Fibroblast of lung (primary cell): ENCODE measurements at regions not wholly inside any gene's neighbourhood (a gene's known extent, or its start where the extent isn't known, plus 50 kb on each side); places are given as distances from the start of the nearest gene placed in this dataset.

Experiments
- EZH2 ChIP-seq: IDR thresholded peaks from 2 replicates; pipeline ENCODE4 v1.5.1; 2012; ENCODE audit warnings: low read length, control low read depth, mild to moderate bottlenecking; ENCODE audit errors: missing control alignments
- TF ChIP-seq, protein P1 (sequence below), 2 donors: IDR thresholded peaks in 1 of 2; conservative IDR thresholded peaks in 1 of 2; 1 replicate in 1 of 2; 2 replicates in 1 of 2; pipeline ENCODE4 v1.5.1; 2011 to 2012; ENCODE audit warnings: low read length in 2 of 2, control low read depth in 1 of 2, inconsistent platforms in 1 of 2, low read depth in 1 of 2, mild to moderate bottlenecking in 1 of 2

DNA sequence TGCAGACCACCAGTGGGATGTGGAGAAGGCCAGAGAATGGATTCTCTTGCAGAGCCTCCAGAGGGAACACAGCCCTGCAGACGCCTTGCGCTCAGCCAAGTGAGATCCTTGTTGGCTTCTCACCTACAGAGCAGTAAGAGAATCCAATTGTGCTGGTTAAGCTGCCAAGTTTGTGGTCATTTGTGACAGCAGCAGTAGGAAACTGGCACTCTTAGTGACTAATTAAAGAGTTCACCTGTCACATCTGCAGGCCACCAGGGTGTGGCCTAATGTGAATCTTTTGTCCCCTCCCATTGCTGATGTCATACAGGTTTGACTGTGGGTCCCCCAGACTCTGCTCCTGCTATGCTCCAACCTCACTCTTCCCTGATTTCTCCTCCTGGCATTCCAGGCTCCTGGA is 235.9 kb downstream of the TFCP2L1 start:
- TF ChIP-seq, protein P1, sequence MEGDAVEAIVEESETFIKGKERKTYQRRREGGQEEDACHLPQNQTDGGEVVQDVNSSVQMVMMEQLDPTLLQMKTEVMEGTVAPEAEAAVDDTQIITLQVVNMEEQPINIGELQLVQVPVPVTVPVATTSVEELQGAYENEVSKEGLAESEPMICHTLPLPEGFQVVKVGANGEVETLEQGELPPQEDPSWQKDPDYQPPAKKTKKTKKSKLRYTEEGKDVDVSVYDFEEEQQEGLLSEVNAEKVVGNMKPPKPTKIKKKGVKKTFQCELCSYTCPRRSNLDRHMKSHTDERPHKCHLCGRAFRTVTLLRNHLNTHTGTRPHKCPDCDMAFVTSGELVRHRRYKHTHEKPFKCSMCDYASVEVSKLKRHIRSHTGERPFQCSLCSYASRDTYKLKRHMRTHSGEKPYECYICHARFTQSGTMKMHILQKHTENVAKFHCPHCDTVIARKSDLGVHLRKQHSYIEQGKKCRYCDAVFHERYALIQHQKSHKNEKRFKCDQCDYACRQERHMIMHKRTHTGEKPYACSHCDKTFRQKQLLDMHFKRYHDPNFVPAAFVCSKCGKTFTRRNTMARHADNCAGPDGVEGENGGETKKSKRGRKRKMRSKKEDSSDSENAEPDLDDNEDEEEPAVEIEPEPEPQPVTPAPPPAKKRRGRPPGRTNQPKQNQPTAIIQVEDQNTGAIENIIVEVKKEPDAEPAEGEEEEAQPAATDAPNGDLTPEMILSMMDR (conservative IDR thresholded peaks at IDR 0.05 in 1 of 2, IDR thresholded peaks at IDR 0.05 in 1 of 2; ENCODE audit: low read depth in 1 of 2, low read length in 2 of 2): no peak
- TF ChIP-seq EZH2: no peak
